ENCODE measurements at regions not wholly inside any gene's neighbourhood (a gene's known extent, or its start where the extent isn't known, plus 50 kb on each side); places are given as distances from the start of the nearest gene placed in this dataset.

- Histone ChIP-seq H3K36me3 (ENCODE audit: control insufficient read depth, insufficient read depth, low read length) (no peaks in the 10 kb centered on the region), H3K4me3 (ENCODE audit: low read depth, low read length) (no peak overlapping the region), H3K27me3 (ENCODE audit: control insufficient read depth, insufficient read depth, low read length) (peaks cover 5% of the 10 kb centered on the region)
- no peak for TF ChIP-seq CTCF (IDR thresholded peaks at IDR 0.05; ENCODE audit: insufficient read depth, low read length, severe bottlenecking)
- no peak for DNase-seq (ENCODE audit: low read depth)
- no peak for FAIRE-seq
Observed at GRCh38 chr10:120011359-120012130, 119.0 kb downstream of the SEC23IP start.

- FAIRE-seq (no peak), DNase-seq (ENCODE audit: low read depth) (no peak)
- H3K27me3 ChIP-seq (ENCODE audit: control insufficient read depth, insufficient read depth, low read length), result peaks cover 5% of the 10 kb centered on the region
- H3K4me3 ChIP-seq (ENCODE audit: low read depth, low read length), result no peak overlapping the region
- no peak for TF ChIP-seq CTCF (IDR thresholded peaks at IDR 0.05; ENCODE audit: insufficient read depth, low read length, severe bottlenecking)
- no peaks in the 10 kb centered on the region for H3K36me3 ChIP-seq (ENCODE audit: control insufficient read depth, insufficient read depth, low read length)
Observed at GRCh38 chr10:120012131-120012400, 119.5 kb downstream of the SEC23IP start.

- DNase-seq (ENCODE audit: low read depth), result no peak
- TF ChIP-seq CTCF (IDR thresholded peaks at IDR 0.05; ENCODE audit: insufficient read depth, low read length, severe bottlenecking), result no peak
Observed at GRCh38 chr10:120012566-120012965, 120.0 kb downstream of the SEC23IP start.

GRCh38 chr10:120014031-120014430 lies 121.5 kb downstream of the SEC23IP start:
- FAIRE-seq (no peak), DNase-seq (ENCODE audit: low read depth) (no peak)
- no peak overlapping the region for H3K4me3 ChIP-seq (ENCODE audit: low read depth, low read length)
- no peaks in the 10 kb centered on the region for H3K36me3 ChIP-seq (ENCODE audit: control insufficient read depth, insufficient read depth, low read length)
- peaks cover 5% of the 10 kb centered on the region for H3K27me3 ChIP-seq (ENCODE audit: control insufficient read depth, insufficient read depth, low read length)
- TF ChIP-seq CTCF (IDR thresholded peaks at IDR 0.05; ENCODE audit: insufficient read depth, low read length, severe bottlenecking), result no peak

More at GRCh38 chr10:120012566-120012965, 120.0 kb downstream of the SEC23IP start:
- Histone ChIP-seq H3K27me3 (ENCODE audit: control insufficient read depth, insufficient read depth, low read length) (peaks cover 5% of the 10 kb centered on the region), H3K4me3 (ENCODE audit: low read depth, low read length) (no peak overlapping the region), H3K36me3 (ENCODE audit: control insufficient read depth, insufficient read depth, low read length) (no peaks in the 10 kb centered on the region)
- no peak for FAIRE-seq

- H3K4me3 ChIP-seq (ENCODE audit: low read depth, low read length), result no peak overlapping the region
- no peak for FAIRE-seq
- DNase-seq (ENCODE audit: low read depth), result no peak
- TF ChIP-seq CTCF (IDR thresholded peaks at IDR 0.05; ENCODE audit: insufficient read depth, low read length, severe bottlenecking), result no peak
- peaks cover 5% of the 10 kb centered on the region for H3K27me3 ChIP-seq (ENCODE audit: control insufficient read depth, insufficient read depth, low read length)
- H3K36me3 ChIP-seq (ENCODE audit: control insufficient read depth, insufficient read depth, low read length), result no peaks in the 10 kb centered on the region
Observed at GRCh38 chr10:120015064-120015463, 122.5 kb downstream of the SEC23IP start.

GRCh38 chr10:120016906-120017305 lies 124.4 kb downstream of the SEC23IP start:
- DNase-seq (ENCODE audit: low read depth) (no peak), FAIRE-seq (no peak)
- Histone ChIP-seq H3K4me3 (ENCODE audit: low read depth, low read length) (no peak overlapping the region), H3K36me3 (ENCODE audit: control insufficient read depth, insufficient read depth, low read length) (no peaks in the 10 kb centered on the region), H3K27me3 (ENCODE audit: control insufficient read depth, insufficient read depth, low read length) (peaks cover 1% of the 10 kb centered on the region)
- TF ChIP-seq CTCF (IDR thresholded peaks at IDR 0.05; ENCODE audit: insufficient read depth, low read length, severe bottlenecking), result no peak

Measured in bronchial epithelial cell (primary cell).